Sigmoid colon (tissue), 4 donors: ENCODE measurements at regions not wholly inside any gene's neighbourhood (a gene's known extent, or its start where the extent isn't known, plus 50 kb on each side); places are given as distances from the start of the nearest gene placed in this dataset.

Experiments used
- CTCF ChIP-seq, 4 experiments: fragments of 450-650 bp in 3 of 4; fragments of 200-600 bp in 1 of 4; IDR thresholded peaks; one replicate each; pipeline ENCODE4 v1.5.1; 2016 to 2019; ENCODE audit warnings: antibody characterized with exemption in 4 of 4, mild to moderate bottlenecking in 3 of 4, moderate library complexity in 2 of 4
- POLR2A ChIP-seq, 2 donors: fragments of 450-650 bp; IDR thresholded peaks; one replicate each; pipeline ENCODE4 v1.6.1; 2016; ENCODE audit warnings: antibody characterized with exemption in 2 of 2, mild to moderate bottlenecking in 2 of 2, moderate library complexity in 2 of 2
- POLR2AphosphoS5 ChIP-seq, 4 donors: sonication (generic); formaldehyde crosslinking; IDR thresholded peaks; one replicate each; pipeline ENCODE4 v1.6.1; 2017; ENCODE audit warnings: antibody characterized with exemption in 4 of 4

GRCh38 chr18:67074309-67074708 is 442.2 kb downstream of the DSEL start:
- TF ChIP-seq POLR2AphosphoS5 (IDR thresholded peaks at IDR 0.05) (no peak), CTCF (IDR thresholded peaks at IDR 0.05) (no peak), POLR2A (IDR thresholded peaks at IDR 0.05) (no peak)
